ENCODE measurements at regions not wholly inside any gene's neighbourhood (a gene's known extent, or its start where the extent isn't known, plus 50 kb on each side); places are given as distances from the start of the nearest gene placed in this dataset.
A peak's percentile ranks its signal among the peaks of the same experiment; 100 is the strongest.
"Not testable (repeated sequence)": the region's sequence is repeated elsewhere in the genome, so short reads cannot be mapped to it uniquely, and the experiment has no call there.

GRCh38 chr11:90476442-90477007 is 253.7 kb upstream of the CHORDC1 start:
- no peaks in the 10 kb centered on the region for H3K27me3 ChIP-seq (ENCODE audit: insufficient read depth, poor library complexity, severe bottlenecking)
- TF ChIP-seq REST (IDR thresholded peaks at IDR 0.05; ENCODE audit: insufficient replicate concordance, low read depth) (no peak), SPI1 (IDR thresholded peaks at IDR 0.05; ENCODE audit: borderline replicate concordance, low read depth) (peak; percentile 83), GABPA (IDR thresholded peaks at IDR 0.05; ENCODE audit: low read depth) (no peak), POLR2AphosphoS5 (IDR thresholded peaks at IDR 0.05; ENCODE audit: low read depth) (no peak)
- TF ChIP-seq, protein P1, sequence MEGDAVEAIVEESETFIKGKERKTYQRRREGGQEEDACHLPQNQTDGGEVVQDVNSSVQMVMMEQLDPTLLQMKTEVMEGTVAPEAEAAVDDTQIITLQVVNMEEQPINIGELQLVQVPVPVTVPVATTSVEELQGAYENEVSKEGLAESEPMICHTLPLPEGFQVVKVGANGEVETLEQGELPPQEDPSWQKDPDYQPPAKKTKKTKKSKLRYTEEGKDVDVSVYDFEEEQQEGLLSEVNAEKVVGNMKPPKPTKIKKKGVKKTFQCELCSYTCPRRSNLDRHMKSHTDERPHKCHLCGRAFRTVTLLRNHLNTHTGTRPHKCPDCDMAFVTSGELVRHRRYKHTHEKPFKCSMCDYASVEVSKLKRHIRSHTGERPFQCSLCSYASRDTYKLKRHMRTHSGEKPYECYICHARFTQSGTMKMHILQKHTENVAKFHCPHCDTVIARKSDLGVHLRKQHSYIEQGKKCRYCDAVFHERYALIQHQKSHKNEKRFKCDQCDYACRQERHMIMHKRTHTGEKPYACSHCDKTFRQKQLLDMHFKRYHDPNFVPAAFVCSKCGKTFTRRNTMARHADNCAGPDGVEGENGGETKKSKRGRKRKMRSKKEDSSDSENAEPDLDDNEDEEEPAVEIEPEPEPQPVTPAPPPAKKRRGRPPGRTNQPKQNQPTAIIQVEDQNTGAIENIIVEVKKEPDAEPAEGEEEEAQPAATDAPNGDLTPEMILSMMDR (IDR thresholded peaks at IDR 0.05; ENCODE audit: insufficient read depth, low read length) = peak; percentile 22
- no peak overlapping the region for H3K27ac ChIP-seq (replicated peaks)
- peak; percentile 30 to 42 for DNase-seq (ENCODE audit: low read depth in 1 of 2, low spot score in 1 of 2)
- no peak overlapping the region for H3K4me3 ChIP-seq (replicated peaks; ENCODE audit: insufficient read depth, low read length)

DNA sequence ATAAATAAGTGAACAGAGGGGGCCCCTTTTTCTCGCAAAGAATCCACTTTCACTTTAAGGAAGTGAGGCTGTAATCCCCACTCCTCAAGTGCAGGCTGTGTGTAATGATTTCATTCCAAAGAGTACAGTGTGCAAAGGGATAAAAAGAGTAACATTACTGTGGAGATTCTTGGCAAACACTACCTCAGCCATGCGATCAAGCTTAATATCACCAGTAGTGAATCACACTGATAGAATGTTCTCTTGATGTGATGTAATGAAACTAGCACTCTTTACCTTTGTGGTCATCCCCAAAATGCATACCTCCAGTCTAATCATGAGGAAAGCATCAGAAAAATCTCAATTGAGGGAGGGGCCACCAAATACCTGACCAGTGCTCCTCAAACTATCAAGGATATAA is 246.1 kb upstream of the CHORDC1 start:
- TF ChIP-seq GABPA (IDR thresholded peaks at IDR 0.05; ENCODE audit: low read depth) = no peak
- no peak for TF ChIP-seq POLR2AphosphoS5 (IDR thresholded peaks at IDR 0.05; ENCODE audit: low read depth)
- no peak for TF ChIP-seq SPI1 (IDR thresholded peaks at IDR 0.05; ENCODE audit: borderline replicate concordance, low read depth)
- TF ChIP-seq, protein P1 (IDR thresholded peaks at IDR 0.05; ENCODE audit: insufficient read depth, low read length) = no peak
- no peak for TF ChIP-seq REST (IDR thresholded peaks at IDR 0.05; ENCODE audit: insufficient replicate concordance, low read depth)
- DNase-seq (ENCODE audit: low read depth in 1 of 2, low spot score in 1 of 2) = no peak
- Histone ChIP-seq H3K27me3 (ENCODE audit: insufficient read depth, poor library complexity, severe bottlenecking) (no peaks in the 10 kb centered on the region), H3K4me3 (replicated peaks; ENCODE audit: insufficient read depth, low read length) (no peak overlapping the region), H3K27ac (replicated peaks) (no peak overlapping the region)

DNA sequence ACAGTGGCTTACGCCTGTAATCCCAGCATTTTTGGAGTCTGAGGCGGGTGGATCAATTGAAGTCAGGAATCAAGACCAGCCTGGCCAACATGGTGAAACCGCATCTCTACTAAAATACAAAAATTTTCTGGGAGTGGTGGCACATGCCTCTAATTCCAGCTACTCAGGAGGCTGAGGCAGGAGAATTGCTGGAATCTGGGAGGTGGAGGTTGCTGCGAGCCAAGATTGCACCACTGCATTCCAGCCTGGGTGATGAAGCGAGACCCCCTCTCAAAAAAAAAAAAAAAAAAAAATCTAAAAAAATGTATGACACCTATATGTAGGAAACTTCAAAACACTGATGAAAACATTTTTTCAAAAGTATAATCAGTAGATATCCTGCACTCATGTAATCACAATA is 242.7 kb upstream of the CHORDC1 start:
- DNase-seq (ENCODE audit: low read depth in 1 of 2, low spot score in 1 of 2) = no peak
- TF ChIP-seq SPI1 (IDR thresholded peaks at IDR 0.05; ENCODE audit: borderline replicate concordance, low read depth) (no peak), POLR2AphosphoS5 (IDR thresholded peaks at IDR 0.05; ENCODE audit: low read depth) (no peak), GABPA (IDR thresholded peaks at IDR 0.05; ENCODE audit: low read depth) (no peak), REST (IDR thresholded peaks at IDR 0.05; ENCODE audit: insufficient replicate concordance, low read depth) (no peak)
- TF ChIP-seq, protein P1 (IDR thresholded peaks at IDR 0.05; ENCODE audit: insufficient read depth, low read length) = no peak
- no peak overlapping the region for H3K4me3 ChIP-seq (replicated peaks; ENCODE audit: insufficient read depth, low read length)
- H3K27ac ChIP-seq (replicated peaks) = no peak overlapping the region
- no peaks in the 10 kb centered on the region for H3K27me3 ChIP-seq (ENCODE audit: insufficient read depth, poor library complexity, severe bottlenecking)

DNA sequence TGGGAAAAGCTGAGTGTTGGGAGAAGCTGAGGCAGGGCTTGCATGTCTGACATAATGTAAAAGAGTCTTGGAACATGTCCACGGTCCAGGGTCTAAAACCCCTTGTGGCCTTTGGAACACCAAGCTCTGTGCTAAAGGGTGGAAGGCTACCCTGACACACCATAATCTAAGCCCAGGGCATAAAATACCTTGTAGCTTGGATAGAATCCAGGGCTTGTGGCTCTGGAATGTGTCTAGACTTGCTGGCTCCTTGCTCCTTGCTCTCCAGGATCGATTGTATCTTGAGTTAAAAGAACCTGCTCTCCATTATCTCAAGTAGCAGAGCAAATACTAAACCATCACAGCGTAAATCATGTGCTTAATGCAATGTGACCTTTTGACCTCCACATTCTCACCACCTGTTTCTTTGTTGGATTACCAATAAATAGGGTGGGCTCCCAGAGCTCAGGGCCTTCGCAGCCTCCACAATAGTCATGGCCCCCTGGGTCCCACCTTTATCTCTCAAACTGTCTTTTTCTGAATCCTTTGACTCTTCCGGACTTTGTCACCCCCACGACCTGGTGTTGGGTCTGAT is 232.6 kb upstream of the CHORDC1 start:
- H3K4me3 ChIP-seq (replicated peaks; ENCODE audit: insufficient read depth, low read length); H3K27me3 ChIP-seq (ENCODE audit: insufficient read depth, poor library complexity, severe bottlenecking); DNase-seq (ENCODE audit: low read depth in 1 of 2, low spot score in 1 of 2); H3K27ac ChIP-seq (replicated peaks): not testable (repeated sequence)
